Left lung (tissue), 4 donors: ENCODE measurements at regions not wholly inside any gene's neighbourhood (a gene's known extent, or its start where the extent isn't known, plus 50 kb on each side); places are given as distances from the start of the nearest gene placed in this dataset.
A peak's percentile ranks its signal among the peaks of the same experiment; 100 is the strongest.
"Not testable (repeated sequence)": the region's sequence is repeated elsewhere in the genome, so short reads cannot be mapped to it uniquely, and the experiment has no call there.

Experiments used
- ATAC-seq: fragments of 200-7000 bp; cut with Tn5 transposase; one replicate; pipeline ENCODE4 v1.9.1; 2020; ENCODE audit warnings: moderate library complexity
- DNase-seq, 4 donors: peaks; one replicate each; pipeline ENCODE4 v3.0.0-alpha.2; 2013 to 2020
- H3K27ac ChIP-seq, 2 donors: fragments of 200-600 bp; sonication (generic) in 1 of 2; one replicate each; pipeline versions ENCODE4 v1.5.0 to v1.8.0; 2020 to 2021
- H3K27me3 ChIP-seq, 2 donors: fragments of 200-600 bp; sonication (generic) in 1 of 2; one replicate each; pipeline versions ENCODE4 v1.5.0 to v1.8.0; 2020 to 2021
- H3K36me3 ChIP-seq, 2 donors: fragments of 200-600 bp; sonication (generic) in 1 of 2; one replicate each; pipeline versions ENCODE4 v1.5.0 to v1.8.0; 2020 to 2021
- H3K4me1 ChIP-seq, 2 donors: fragments of 200-600 bp; one replicate each; pipeline ENCODE4 v1.8.0; 2021
- H3K4me3 ChIP-seq, 2 donors: fragments of 200-600 bp; sonication (generic) in 1 of 2; one replicate each; pipeline versions ENCODE4 v1.5.0 to v1.8.0; 2020 to 2021; ENCODE audit warnings: mild to moderate bottlenecking in 1 of 2
- H3K9me3 ChIP-seq, 2 donors: fragments of 200-600 bp; sonication (generic) in 1 of 2; one replicate each; pipeline versions ENCODE4 v1.5.0 to v1.8.0; 2020 to 2021
- intact Hi-C, 2 donors: fragments of 100-400 bp; cut with DNase I; formaldehyde crosslinking; loops; one replicate each; pipeline versions ENCODE4 v1.11.2 to v1.14.2; 2022
- TF ChIP-seq, protein P1 (sequence below), 2 donors: fragments of 200-600 bp; sonication (generic) in 1 of 2; IDR thresholded peaks; one replicate each; pipeline versions ENCODE4 v1.5.0 to v1.8.0; 2021; ENCODE audit warnings: antibody characterized with exemption in 2 of 2
- donor health status: DM: no; HTN: yes; CAD: no.
- donor health status: DM: no; HTN: no; CAD: no.

DNA sequence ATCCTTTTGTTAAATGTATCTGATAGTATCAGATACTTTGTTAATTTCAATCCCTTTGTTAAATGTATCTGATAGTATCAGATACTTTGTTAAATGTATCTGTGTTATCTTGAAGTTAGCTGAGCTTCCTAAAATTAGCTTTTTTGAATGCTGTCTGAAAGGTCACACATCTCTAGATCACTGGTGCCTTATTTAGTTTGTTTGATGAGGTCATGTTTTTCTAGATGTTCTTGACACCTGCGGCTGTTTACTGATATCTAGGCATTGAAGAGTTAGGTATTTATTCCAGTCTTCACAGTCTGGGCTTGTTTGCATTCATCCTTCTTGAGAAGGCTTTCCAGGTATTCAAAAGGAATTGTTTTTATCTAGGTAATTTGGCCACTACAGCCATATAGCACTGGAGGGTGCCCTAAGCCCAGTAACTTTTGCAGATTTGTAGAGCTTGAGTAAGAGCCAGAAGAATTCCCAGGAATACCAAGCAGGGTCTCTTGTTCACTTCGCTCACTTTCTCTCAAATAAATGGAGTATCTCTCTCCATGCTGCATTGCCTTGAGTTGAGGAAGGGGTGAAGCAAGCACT, 435.4 kb upstream of the GRAMD2B start:
- H3K9me3 ChIP-seq: peaks cover 0 to 6% of the 10 kb centered on the region in 2 donors
- DNase-seq (no peak), ATAC-seq (no peak)
- no peaks in the 10 kb centered on the region for H3K4me1 ChIP-seq
- H3K27me3 ChIP-seq: no peaks in the 10 kb centered on the region
- H3K4me3 ChIP-seq: no peak overlapping the region
- intact Hi-C loops: no loop called here
- TF ChIP-seq, protein P1, sequence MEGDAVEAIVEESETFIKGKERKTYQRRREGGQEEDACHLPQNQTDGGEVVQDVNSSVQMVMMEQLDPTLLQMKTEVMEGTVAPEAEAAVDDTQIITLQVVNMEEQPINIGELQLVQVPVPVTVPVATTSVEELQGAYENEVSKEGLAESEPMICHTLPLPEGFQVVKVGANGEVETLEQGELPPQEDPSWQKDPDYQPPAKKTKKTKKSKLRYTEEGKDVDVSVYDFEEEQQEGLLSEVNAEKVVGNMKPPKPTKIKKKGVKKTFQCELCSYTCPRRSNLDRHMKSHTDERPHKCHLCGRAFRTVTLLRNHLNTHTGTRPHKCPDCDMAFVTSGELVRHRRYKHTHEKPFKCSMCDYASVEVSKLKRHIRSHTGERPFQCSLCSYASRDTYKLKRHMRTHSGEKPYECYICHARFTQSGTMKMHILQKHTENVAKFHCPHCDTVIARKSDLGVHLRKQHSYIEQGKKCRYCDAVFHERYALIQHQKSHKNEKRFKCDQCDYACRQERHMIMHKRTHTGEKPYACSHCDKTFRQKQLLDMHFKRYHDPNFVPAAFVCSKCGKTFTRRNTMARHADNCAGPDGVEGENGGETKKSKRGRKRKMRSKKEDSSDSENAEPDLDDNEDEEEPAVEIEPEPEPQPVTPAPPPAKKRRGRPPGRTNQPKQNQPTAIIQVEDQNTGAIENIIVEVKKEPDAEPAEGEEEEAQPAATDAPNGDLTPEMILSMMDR (IDR thresholded peaks at IDR 0.05): no peak
- no peak overlapping the region for H3K27ac ChIP-seq
- no peaks in the 10 kb centered on the region for H3K36me3 ChIP-seq

DNA sequence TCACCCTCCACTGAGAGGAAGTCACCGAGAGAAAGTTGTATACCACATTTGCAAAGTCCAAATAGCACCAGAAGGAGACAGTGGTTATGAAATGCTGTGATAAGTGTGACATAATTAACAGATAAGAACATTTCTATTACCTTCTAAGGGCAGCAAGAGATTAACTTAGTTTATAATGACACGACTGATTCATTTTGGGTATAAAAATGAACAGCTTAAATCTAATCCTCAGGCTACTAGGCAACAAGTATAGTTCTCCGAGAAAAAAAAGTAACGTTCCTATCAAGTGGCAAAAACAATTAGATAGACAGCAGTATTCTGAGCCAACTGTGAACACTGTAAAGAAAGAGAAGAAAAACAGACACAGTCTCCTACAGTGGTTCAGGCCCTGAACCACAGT, 431.2 kb upstream of the GRAMD2B start:
- ATAC-seq (no peak), DNase-seq (no peak)
- Histone ChIP-seq H3K27ac (no peak overlapping the region), H3K9me3 (peaks cover 0 to 7% of the 10 kb centered on the region in 2 donors), H3K36me3 (no peaks in the 10 kb centered on the region), H3K27me3 (no peaks in the 10 kb centered on the region), H3K4me1 (no peaks in the 10 kb centered on the region), H3K4me3 (no peak overlapping the region)
- TF ChIP-seq, protein P1 (IDR thresholded peaks at IDR 0.05): no peak
- intact Hi-C loops: no loop called here

DNA sequence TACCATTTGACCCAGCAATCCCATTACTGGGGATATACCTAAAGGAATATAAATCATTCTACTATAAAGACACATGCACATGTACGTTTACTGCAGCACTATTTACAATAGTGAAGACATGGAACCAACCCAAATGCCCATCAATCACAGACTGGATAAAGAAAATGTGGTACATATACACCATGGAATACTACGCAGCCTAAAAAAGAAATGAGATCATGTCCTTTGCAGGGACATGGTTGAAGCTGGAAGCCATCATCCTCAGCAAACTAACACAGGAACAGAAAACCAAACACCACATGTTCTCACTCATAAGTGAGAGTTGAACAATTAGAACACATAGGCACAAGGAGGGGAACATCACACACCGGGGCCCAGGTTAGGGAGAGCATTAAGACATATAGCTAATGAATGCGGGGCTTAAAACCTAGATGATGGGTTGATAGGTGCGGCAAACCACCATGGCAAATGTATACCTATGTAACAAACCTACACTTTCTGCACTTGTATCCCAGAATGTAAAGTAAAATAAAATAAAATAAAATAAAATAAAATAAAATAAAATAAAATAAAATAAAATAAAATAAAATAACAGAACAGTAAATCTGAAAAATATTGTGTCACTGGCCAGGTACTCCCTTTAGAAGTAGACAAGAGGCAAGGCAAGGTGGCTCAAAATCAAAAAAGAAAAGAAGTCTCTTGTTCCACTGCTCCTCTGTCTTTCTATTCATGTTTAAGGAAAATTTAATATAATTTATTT, 423.8 kb upstream of the GRAMD2B start:
- H3K27ac ChIP-seq, H3K27me3 ChIP-seq, ATAC-seq, H3K9me3 ChIP-seq, H3K4me3 ChIP-seq, DNase-seq, H3K4me1 ChIP-seq, H3K36me3 ChIP-seq, intact Hi-C loops: not testable (repeated sequence)

DNA sequence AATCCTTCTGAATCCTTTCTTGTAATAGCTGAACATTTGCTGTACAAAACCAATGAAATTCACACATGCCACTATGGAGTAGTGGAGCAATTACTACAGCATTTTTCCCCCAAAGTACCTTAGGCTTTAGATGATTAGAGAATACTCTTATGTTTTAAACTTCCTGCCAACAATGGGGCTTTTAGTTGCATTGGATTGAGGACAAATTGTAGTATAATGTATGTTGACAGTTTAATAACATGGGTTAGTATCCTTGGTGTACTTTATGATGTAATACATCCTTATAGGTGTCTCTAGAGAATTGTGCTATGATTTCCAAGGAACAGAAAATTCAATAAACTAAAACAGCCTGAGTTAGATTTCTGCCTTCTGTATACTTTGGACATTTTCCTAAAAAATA, 422.7 kb upstream of the GRAMD2B start:
- no peak overlapping the region for H3K4me3 ChIP-seq
- TF ChIP-seq, protein P1 (IDR thresholded peaks at IDR 0.05): no peak
- peaks cover 0 to 4% of the 10 kb centered on the region in 2 donors for H3K4me1 ChIP-seq
- H3K9me3 ChIP-seq: peaks cover 0 to 5% of the 10 kb centered on the region in 2 donors
- H3K36me3 ChIP-seq: no peaks in the 10 kb centered on the region
- DNase-seq: no peak
- H3K27ac ChIP-seq: no peak overlapping the region
- ATAC-seq: no peak
- intact Hi-C loops: no loop called here
- H3K27me3 ChIP-seq: no peaks in the 10 kb centered on the region

DNA sequence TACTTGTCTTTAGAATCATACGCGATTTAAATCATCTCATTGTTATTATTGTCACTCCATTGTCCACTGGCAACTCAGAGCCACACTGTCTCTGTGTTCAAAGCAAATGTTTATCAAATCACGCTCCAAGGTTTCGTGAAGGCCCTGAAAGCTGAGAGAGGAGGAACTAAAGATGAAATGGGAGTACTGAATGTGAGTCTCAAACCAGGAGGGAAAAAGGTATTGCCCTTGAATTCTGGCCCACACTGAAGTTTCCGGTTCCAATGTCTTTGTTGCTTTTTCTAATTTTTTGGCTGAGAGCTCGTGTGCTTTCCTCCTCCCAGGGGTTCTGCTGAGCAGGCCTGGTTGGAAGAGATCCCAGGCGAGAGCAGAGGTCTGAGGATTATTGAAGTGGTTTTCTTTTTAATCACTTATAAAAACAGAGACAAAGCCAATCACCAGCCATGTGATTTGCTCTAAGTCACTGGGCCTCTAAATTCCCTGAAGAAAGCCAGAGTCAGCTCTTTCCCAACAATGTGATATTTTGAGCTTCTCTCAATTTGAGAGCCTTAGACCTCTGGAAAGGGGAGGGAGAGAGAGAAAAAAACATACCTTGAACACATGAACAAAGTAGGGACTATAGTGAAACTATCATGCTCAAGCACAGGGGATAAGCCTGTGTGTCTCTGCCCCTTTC, 420.8 kb upstream of the GRAMD2B start:
- peak in 3 of 4 donors; percentile 34 to 63 (median 51) for DNase-seq
- no peaks in the 10 kb centered on the region for H3K36me3 ChIP-seq
- no peak overlapping the region for H3K4me3 ChIP-seq
- H3K27me3 ChIP-seq: no peaks in the 10 kb centered on the region
- intact Hi-C loops: no loop called here
- peaks cover 0 to 4% of the 10 kb centered on the region in 2 donors for H3K4me1 ChIP-seq
- peak overlapping the region; percentile 35 to 71 for H3K27ac ChIP-seq
- TF ChIP-seq, protein P1 (IDR thresholded peaks at IDR 0.05): no peak
- no peaks in the 10 kb centered on the region for H3K9me3 ChIP-seq
- ATAC-seq: peak; percentile 87
